Fibroblast of pulmonary artery (primary cell): ENCODE measurements at regions not wholly inside any gene's neighbourhood (a gene's known extent, or its start where the extent isn't known, plus 50 kb on each side); places are given as distances from the start of the nearest gene placed in this dataset.
A peak's percentile ranks its signal among the peaks of the same experiment; 100 is the strongest.

ENCODE experiments used
- DNase-seq: peaks from one replicate; pipeline ENCODE4 v3.0.0-alpha.2; 2010; ENCODE audit warnings: low read depth
- H3K4me3 ChIP-seq: replicated peaks from 2 replicates; pipeline ENCODE4 v1.5.1; 2011; ENCODE audit warnings: low read depth, mild to moderate bottlenecking, control low read depth, low read length, moderate library complexity
- CTCF ChIP-seq: IDR thresholded peaks from 2 replicates; pipeline ENCODE4 v1.5.1; 2011; ENCODE audit warnings: mild to moderate bottlenecking, control low read depth, low read length, inconsistent platforms; ENCODE audit errors: missing control alignments

GRCh38 chr14:58805605-58806409 lies 168.0 kb downstream of the DACT1 start:
- DNase-seq: peak; percentile 91
- no peak overlapping the region for H3K4me3 ChIP-seq
- no peak for TF ChIP-seq CTCF

GRCh38 chr14:58807191-58807590 lies 169.4 kb downstream of the DACT1 start:
- no peak for TF ChIP-seq CTCF

GRCh38 chr14:58808828-58809227 lies 171.1 kb downstream of the DACT1 start:
- no peak overlapping the region for H3K4me3 ChIP-seq
- no peak for TF ChIP-seq CTCF
- DNase-seq: peak; percentile 62

More at GRCh38 chr14:58807191-58807590, 169.4 kb downstream of the DACT1 start:
- H3K4me3 ChIP-seq: no peak overlapping the region
- DNase-seq: peak; percentile 64

- no peak for TF ChIP-seq CTCF
- no peak for DNase-seq
- H3K4me3 ChIP-seq: no peak overlapping the region
Observed at GRCh38 chr14:58809520-58809919, 171.8 kb downstream of the DACT1 start.

GRCh38 chr14:58812050-58812910 lies 174.5 kb downstream of the DACT1 start:
- TF ChIP-seq CTCF: no peak
- DNase-seq: no peak
- H3K4me3 ChIP-seq: no peak overlapping the region

- no peak for TF ChIP-seq CTCF
- no peak for DNase-seq
- H3K4me3 ChIP-seq: no peak overlapping the region
Observed at GRCh38 chr14:58813745-58814144, 176.0 kb downstream of the DACT1 start.
